WTC11 (cell line): ENCODE measurements at regions not wholly inside any gene's neighbourhood (a gene's known extent, or its start where the extent isn't known, plus 50 kb on each side); places are given as distances from the start of the nearest gene placed in this dataset.

Source experiments
- ATAC-seq: fragments of 200-7000 bp; cut with Tn5 transposase; 2 replicates; pipeline ENCODE4 v1.10.0; 2021; ENCODE audit warnings: mild to moderate bottlenecking, moderate library complexity
- CTCF ChIA-PET: fragments of 300-600 bp; sonication (Branson Sonifier 250); formaldehyde crosslinking; loops from one replicate; lab custom pipeline; 2021; ENCODE audit warnings: antibody characterized with exemption; lab: Charles Lee
- POLR2A ChIA-PET: fragments of 350-600 bp; sonication (Branson Sonifier 250); formaldehyde crosslinking; loops from one replicate; lab custom pipeline; 2021; ENCODE audit warnings: antibody characterized with exemption; lab: Charles Lee
- DNase-seq: peaks from one replicate; pipeline ENCODE4 v3.0.0; 2021; ENCODE audit warnings: low spot score
- H3K27ac Mint-ChIP-seq: 2 replicates; pipeline ENCODE4 v1.8.0; 2021; ENCODE audit warnings: mixed read lengths
- H3K27me3 Mint-ChIP-seq: 2 replicates; pipeline ENCODE4 v1.8.0; 2021; ENCODE audit warnings: low read depth, mild to moderate bottlenecking, moderate library complexity, mixed read lengths
- H3K36me3 Mint-ChIP-seq: 2 replicates; pipeline ENCODE4 v1.8.0; 2021; ENCODE audit warnings: mixed read lengths
- H3K4me1 Mint-ChIP-seq: 2 replicates; pipeline ENCODE4 v1.8.0; 2022; ENCODE audit warnings: mixed read lengths
- H3K4me3 Mint-ChIP-seq: 2 replicates; pipeline ENCODE4 v1.8.0; 2021; ENCODE audit warnings: mild to moderate bottlenecking, moderate library complexity, mixed read lengths
- H3K9me3 Mint-ChIP-seq: 2 replicates; pipeline ENCODE4 v1.8.0; 2021; ENCODE audit warnings: mixed read lengths
- ARID4B ChIP-seq: sonication (generic); formaldehyde crosslinking; IDR thresholded peaks from 2 replicates; pipeline ENCODE4 v1.8.0; 2023; ENCODE audit warnings: missing genetic modification reagents, mild to moderate bottlenecking, borderline replicate concordance
- ATF3 ChIP-seq: sonication (generic); formaldehyde crosslinking; conservative IDR thresholded peaks from 2 replicates; pipeline ENCODE4 v1.8.1; 2022; ENCODE audit warnings: mild to moderate bottlenecking, missing genetic modification reagents
- CREB1 ChIP-seq: sonication (generic); formaldehyde crosslinking; IDR thresholded peaks from 2 replicates; pipeline ENCODE4 v1.8.0; 2023; ENCODE audit warnings: mild to moderate bottlenecking, missing genetic modification reagents
- CREM ChIP-seq: sonication (generic); formaldehyde crosslinking; IDR thresholded peaks from 2 replicates; pipeline ENCODE4 v1.8.1; 2022; ENCODE audit warnings: mild to moderate bottlenecking, missing genetic modification reagents, moderate library complexity
- E2F5 ChIP-seq: sonication (generic); formaldehyde crosslinking; IDR thresholded peaks from 2 replicates; pipeline ENCODE4 v1.8.1; 2022; ENCODE audit warnings: mild to moderate bottlenecking, moderate library complexity, missing genetic modification reagents
- ELF4 ChIP-seq: sonication (generic); formaldehyde crosslinking; IDR thresholded peaks from 2 replicates; pipeline ENCODE4 v1.8.1; 2022; ENCODE audit warnings: low read depth, mild to moderate bottlenecking, moderate library complexity, missing genetic modification reagents
- FOXK1 ChIP-seq: sonication (generic); formaldehyde crosslinking; IDR thresholded peaks from 2 replicates; pipeline ENCODE4 v1.8.0; 2022; ENCODE audit warnings: mild to moderate bottlenecking, moderate library complexity, missing genetic modification reagents
- GTF2I ChIP-seq: fragments of 250-450 bp; sonication (Bioruptor Pico); conservative IDR thresholded peaks from 2 replicates; pipeline ENCODE4 v1.4.0; 2021; ENCODE audit warnings: mild to moderate bottlenecking
- IRF2 ChIP-seq: sonication (generic); formaldehyde crosslinking; IDR thresholded peaks from 2 replicates; pipeline ENCODE4 v1.8.0; 2022; ENCODE audit warnings: low read depth, missing genetic modification reagents, borderline replicate concordance
- JAZF1 ChIP-seq: fragments of 250-450 bp; sonication (Bioruptor Pico); IDR thresholded peaks from 2 replicates; pipeline ENCODE4 v1.9.0; 2021; ENCODE audit warnings: moderate library complexity, mild to moderate bottlenecking, inconsistent platforms
- MYBL2 ChIP-seq: sonication (generic); formaldehyde crosslinking; IDR thresholded peaks from 2 replicates; pipeline ENCODE4 v1.8.1; 2023; ENCODE audit warnings: mild to moderate bottlenecking, moderate library complexity, missing genetic modification reagents
- NFE2L1 ChIP-seq: sonication (generic); formaldehyde crosslinking; IDR thresholded peaks from 2 replicates; pipeline ENCODE4 v1.8.1; 2023; ENCODE audit warnings: missing genetic modification reagents
- NR2C2 ChIP-seq: sonication (generic); formaldehyde crosslinking; IDR thresholded peaks from 2 replicates; pipeline ENCODE4 v1.8.0; 2022; ENCODE audit warnings: mild to moderate bottlenecking, missing genetic modification reagents
- NR3C1 ChIP-seq: sonication (generic); formaldehyde crosslinking; conservative IDR thresholded peaks from 2 replicates; pipeline ENCODE4 v1.8.1; 2023; ENCODE audit warnings: low read depth, mild to moderate bottlenecking, missing genetic modification reagents
- OVOL2 ChIP-seq: fragments of 250-450 bp; sonication (Bioruptor Pico); IDR thresholded peaks from 2 replicates; pipeline ENCODE4 v1.9.0; 2021; ENCODE audit warnings: mild to moderate bottlenecking, borderline replicate concordance
- PRRX2 ChIP-seq: fragments of 250-450 bp; sonication (Bioruptor Pico); IDR thresholded peaks from 2 replicates; pipeline ENCODE4 v1.8.0; 2021; ENCODE audit warnings: mild to moderate bottlenecking
- SOX15 ChIP-seq: fragments of 250-450 bp; sonication (Bioruptor Pico); IDR thresholded peaks from 2 replicates; pipeline ENCODE4 v1.9.0; 2021; ENCODE audit warnings: mild to moderate bottlenecking
- SP1 ChIP-seq: sonication (generic); formaldehyde crosslinking; conservative IDR thresholded peaks from 2 replicates; pipeline ENCODE4 v1.8.1; 2022; ENCODE audit warnings: missing genetic modification reagents
- ZMAT4 ChIP-seq: fragments of 250-450 bp; sonication (Bioruptor Pico); IDR thresholded peaks from 2 replicates; pipeline ENCODE4 v1.9.0; 2021; ENCODE audit warnings: mild to moderate bottlenecking
- ZNF219 ChIP-seq: sonication (generic); formaldehyde crosslinking; IDR thresholded peaks from 2 replicates; pipeline ENCODE4 v1.8.0; 2023; ENCODE audit warnings: missing genetic modification reagents, mild to moderate bottlenecking, borderline replicate concordance
- ZNF232 ChIP-seq: sonication (generic); formaldehyde crosslinking; IDR thresholded peaks from 2 replicates; pipeline ENCODE4 v1.8.0; 2022; ENCODE audit warnings: mild to moderate bottlenecking, missing genetic modification reagents
- ZNF317 ChIP-seq: sonication (generic); formaldehyde crosslinking; IDR thresholded peaks from 2 replicates; pipeline ENCODE4 v1.8.1; 2023; ENCODE audit warnings: low read depth, mild to moderate bottlenecking, moderate library complexity, missing genetic modification reagents, borderline replicate concordance
- TF ChIP-seq, protein P1 (sequence below): sonication (generic); formaldehyde crosslinking; IDR thresholded peaks from 2 replicates; pipeline ENCODE4 v1.8.0; 2022; ENCODE audit warnings: mild to moderate bottlenecking, missing genetic modification reagents
- TF ChIP-seq, protein P2 (sequence below): sonication (generic); formaldehyde crosslinking; conservative IDR thresholded peaks from 2 replicates; pipeline ENCODE4 v1.8.1; 2023; ENCODE audit warnings: mild to moderate bottlenecking, low read depth, missing genetic modification reagents, moderate library complexity
- TF ChIP-seq, protein P3 (sequence below): fragments of 250-450 bp; sonication (Bioruptor Pico); IDR thresholded peaks from 2 replicates; pipeline ENCODE4 v1.9.0; 2021; ENCODE audit warnings: moderate library complexity, mild to moderate bottlenecking, inconsistent platforms, borderline replicate concordance

DNA sequence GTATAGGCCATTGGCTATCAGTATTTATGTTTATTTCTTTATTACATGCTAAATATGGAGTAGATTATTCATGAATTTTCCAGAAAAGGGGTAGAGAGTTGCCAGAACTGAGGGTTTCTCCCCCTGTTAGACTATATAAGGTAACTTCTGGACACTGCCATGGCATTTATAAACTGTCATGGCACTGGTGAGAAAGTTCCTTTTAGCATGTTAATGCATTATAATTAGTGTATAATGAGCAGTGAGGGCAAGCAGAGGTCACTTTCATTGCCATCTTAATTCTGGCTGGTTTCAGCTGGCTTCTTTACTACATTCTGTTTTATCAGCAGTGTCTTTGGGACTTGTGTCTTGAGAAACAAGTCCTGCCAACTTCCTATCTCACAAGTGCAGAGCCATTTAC, 220.0 kb upstream of the CNR1 start:
- TF ChIP-seq FOXK1 (CRISPR knock-in tag) (no peak), ZNF219 (no peak), ZMAT4 (CRISPR knock-in tag) (no peak), E2F5 (no peak), PRRX2 (CRISPR knock-in tag) (no peak), ZNF317 (CRISPR knock-in tag) (no peak), ATF3 (CRISPR knock-in tag) (no peak), OVOL2 (no peak), ARID4B (CRISPR knock-in tag) (no peak), ELF4 (no peak), SOX15 (CRISPR knock-in tag) (no peak)
- TF ChIP-seq, protein P1, sequence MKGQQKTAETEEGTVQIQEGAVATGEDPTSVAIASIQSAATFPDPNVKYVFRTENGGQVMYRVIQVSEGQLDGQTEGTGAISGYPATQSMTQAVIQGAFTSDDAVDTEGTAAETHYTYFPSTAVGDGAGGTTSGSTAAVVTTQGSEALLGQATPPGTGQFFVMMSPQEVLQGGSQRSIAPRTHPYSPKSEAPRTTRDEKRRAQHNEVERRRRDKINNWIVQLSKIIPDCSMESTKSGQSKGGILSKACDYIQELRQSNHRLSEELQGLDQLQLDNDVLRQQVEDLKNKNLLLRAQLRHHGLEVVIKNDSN (CRISPR knock-in tag): no peak
- TF ChIP-seq, protein P2, sequence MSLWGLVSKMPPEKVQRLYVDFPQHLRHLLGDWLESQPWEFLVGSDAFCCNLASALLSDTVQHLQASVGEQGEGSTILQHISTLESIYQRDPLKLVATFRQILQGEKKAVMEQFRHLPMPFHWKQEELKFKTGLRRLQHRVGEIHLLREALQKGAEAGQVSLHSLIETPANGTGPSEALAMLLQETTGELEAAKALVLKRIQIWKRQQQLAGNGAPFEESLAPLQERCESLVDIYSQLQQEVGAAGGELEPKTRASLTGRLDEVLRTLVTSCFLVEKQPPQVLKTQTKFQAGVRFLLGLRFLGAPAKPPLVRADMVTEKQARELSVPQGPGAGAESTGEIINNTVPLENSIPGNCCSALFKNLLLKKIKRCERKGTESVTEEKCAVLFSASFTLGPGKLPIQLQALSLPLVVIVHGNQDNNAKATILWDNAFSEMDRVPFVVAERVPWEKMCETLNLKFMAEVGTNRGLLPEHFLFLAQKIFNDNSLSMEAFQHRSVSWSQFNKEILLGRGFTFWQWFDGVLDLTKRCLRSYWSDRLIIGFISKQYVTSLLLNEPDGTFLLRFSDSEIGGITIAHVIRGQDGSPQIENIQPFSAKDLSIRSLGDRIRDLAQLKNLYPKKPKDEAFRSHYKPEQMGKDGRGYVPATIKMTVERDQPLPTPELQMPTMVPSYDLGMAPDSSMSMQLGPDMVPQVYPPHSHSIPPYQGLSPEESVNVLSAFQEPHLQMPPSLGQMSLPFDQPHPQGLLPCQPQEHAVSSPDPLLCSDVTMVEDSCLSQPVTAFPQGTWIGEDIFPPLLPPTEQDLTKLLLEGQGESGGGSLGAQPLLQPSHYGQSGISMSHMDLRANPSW: no peak
- Mint-ChIP-seq H3K27me3 (no peaks in the 10 kb centered on the region), H3K4me3 (no peak overlapping the region), H3K27ac (no peak overlapping the region), H3K4me1 (peaks cover 13% of the 10 kb centered on the region), H3K9me3 (peaks cover 12% of the 10 kb centered on the region), H3K36me3 (no peaks in the 10 kb centered on the region)
- DNase-seq: no peak
- ChIA-PET CTCF (no interaction called here), POLR2A (no interaction called here)
- ATAC-seq: no peak

DNA sequence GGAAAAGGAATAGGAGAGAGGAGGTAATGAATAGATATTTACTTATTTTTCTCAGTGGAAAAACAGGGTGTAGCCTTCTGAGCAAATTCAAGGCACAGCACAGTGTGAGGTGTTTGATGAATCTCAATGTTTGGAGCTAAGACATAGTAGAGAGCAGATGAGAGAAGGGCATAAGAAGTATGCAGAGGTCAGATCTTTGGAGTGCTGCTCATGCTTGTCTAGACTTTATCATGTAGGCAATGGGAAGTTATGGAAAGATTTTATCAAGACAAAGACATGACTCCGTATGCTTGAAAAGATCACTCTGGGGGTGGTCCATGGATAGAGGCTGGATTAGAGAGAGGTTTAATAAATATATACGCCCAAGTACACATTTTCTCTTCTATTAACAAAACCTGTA, 217.0 kb upstream of the CNR1 start:
- Mint-ChIP-seq H3K27me3 (no peaks in the 10 kb centered on the region), H3K4me1 (peaks cover 30% of the 10 kb centered on the region), H3K4me3 (no peak overlapping the region), H3K27ac (no peak overlapping the region), H3K36me3 (no peaks in the 10 kb centered on the region), H3K9me3 (peaks cover 9% of the 10 kb centered on the region; the same call in 1 of the 2 replicates)
- ChIA-PET CTCF (no interaction called here), POLR2A (no interaction called here)
- DNase-seq (no peak), ATAC-seq (no peak)
- TF ChIP-seq CREB1 (CRISPR knock-in tag) (no peak), ZNF232 (no peak), NFE2L1 (no peak), JAZF1 (CRISPR knock-in tag) (no peak), SP1 (CRISPR knock-in tag) (no peak), NR2C2 (CRISPR knock-in tag) (no peak), NR3C1 (CRISPR knock-in tag) (no peak), MYBL2 (CRISPR knock-in tag) (no peak), CREM (CRISPR knock-in tag) (no peak), IRF2 (CRISPR knock-in tag) (no peak), GTF2I (no peak)
- TF ChIP-seq, protein P3, sequence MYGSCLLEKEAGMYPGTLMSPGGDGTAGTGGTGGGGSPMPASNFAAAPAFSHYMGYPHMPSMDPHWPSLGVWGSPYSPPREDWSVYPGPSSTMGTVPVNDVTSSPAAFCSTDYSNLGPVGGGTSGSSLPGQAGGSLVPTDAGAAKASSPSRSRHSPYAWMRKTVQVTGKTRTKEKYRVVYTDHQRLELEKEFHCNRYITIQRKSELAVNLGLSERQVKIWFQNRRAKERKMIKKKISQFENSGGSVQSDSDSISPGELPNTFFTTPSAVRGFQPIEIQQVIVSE (CRISPR knock-in tag): no peak
- TF ChIP-seq, protein P2: no peak
